Neural progenitor cell (in vitro differentiated cells): ENCODE measurements at regions not wholly inside any gene's neighbourhood (a gene's known extent, or its start where the extent isn't known, plus 50 kb on each side); places are given as distances from the start of the nearest gene placed in this dataset.

Source experiments
- CTCF ChIP-seq: fragments of 200-600 bp; sonication (generic); IDR thresholded peaks from 2 replicates; pipeline ENCODE4 v1.5.1; 2017; ENCODE audit warnings: antibody characterized with exemption, mild to moderate bottlenecking
- EZH2 ChIP-seq: fragments of 200-600 bp; sonication (generic); IDR thresholded peaks from 2 replicates; pipeline ENCODE4 v1.6.1; 2017; ENCODE audit warnings: antibody characterized with exemption, mild to moderate bottlenecking, moderate library complexity
- EZH2phosphoT487 ChIP-seq: fragments of 200-600 bp; sonication (generic); IDR thresholded peaks from 2 replicates; pipeline ENCODE4 v1.6.1; 2017; ENCODE audit warnings: antibody characterized with exemption

- no peak for TF ChIP-seq CTCF
- no peak for TF ChIP-seq EZH2
- TF ChIP-seq EZH2phosphoT487: no peak
Observed at GRCh38 chr4:10344824-10345223, 112.4 kb downstream of the ZNF518B start.
